A673 (cell line): ENCODE measurements at regions not wholly inside any gene's neighbourhood (a gene's known extent, or its start where the extent isn't known, plus 50 kb on each side); places are given as distances from the start of the nearest gene placed in this dataset.

Experiments
- BruUV-seq: library from RNA; stranded (reverse); fragments of 400-500 nt; replicated peaks from 2 replicates; lab custom pipeline; 2021; lab: Mats Ljungman, UMichigan
- CTCF ChIA-PET: fragments of 300-600 bp; sonication (Branson Sonifier 250); formaldehyde crosslinking; loops from one replicate; lab custom pipeline; 2022; ENCODE audit warnings: antibody characterized with exemption; lab: Charles Lee
- POLR2A ChIA-PET: fragments of 300-600 bp; sonication (Branson Sonifier 250); formaldehyde crosslinking; loops from one replicate; lab custom pipeline; 2022; ENCODE audit warnings: antibody characterized with exemption; ENCODE audit not compliant: low non-redundant PET; lab: Charles Lee
- DNase-seq: peaks from one replicate; pipeline ENCODE4 v3.0.0-alpha.2; 2015; ENCODE audit warnings: low spot score
- H3K27ac ChIP-seq: fragments of 200-600 bp; sonication (generic); 2 replicates; pipeline ENCODE4 v1.5.1; 2016; ENCODE audit warnings: mixed run types, low read depth, mild to moderate bottlenecking, mixed read lengths, antibody characterized with exemption, low read length; ENCODE audit not compliant: poor library complexity, severe bottlenecking
- H3K27me3 ChIP-seq: fragments of 200-600 bp; sonication (generic); replicated peaks from 2 replicates; pipeline ENCODE4 v1.6.1; 2017; ENCODE audit warnings: mixed run types, low read depth, mild to moderate bottlenecking, mixed read lengths, antibody characterized with exemption, low read length; ENCODE audit not compliant: insufficient read depth, poor library complexity
- H3K36me3 ChIP-seq: fragments of 200-600 bp; sonication (generic); 2 replicates; pipeline ENCODE4 v1.6.1; 2016; ENCODE audit warnings: mixed run types, mild to moderate bottlenecking, mixed read lengths, antibody characterized with exemption, low read length; ENCODE audit not compliant: insufficient read depth, poor library complexity, severe bottlenecking
- H3K4me1 ChIP-seq: fragments of 200-600 bp; sonication (generic); 2 replicates; pipeline ENCODE4 v1.6.1; 2017; ENCODE audit warnings: mixed run types, mild to moderate bottlenecking, mixed read lengths, antibody characterized with exemption, low read length; ENCODE audit not compliant: insufficient read depth, poor library complexity, severe bottlenecking
- H3K4me3 ChIP-seq: fragments of 200-600 bp; sonication (generic); 2 replicates; pipeline ENCODE4 v1.5.1; 2016; ENCODE audit warnings: low read depth, mixed run types, mild to moderate bottlenecking, mixed read lengths, low read length; ENCODE audit not compliant: poor library complexity, severe bottlenecking
- H3K9me3 ChIP-seq: fragments of 200-600 bp; sonication (generic); 2 replicates; pipeline ENCODE4 v1.6.1; 2016; ENCODE audit warnings: mixed run types, low read depth, mild to moderate bottlenecking, mixed read lengths, antibody characterized with exemption, low read length; ENCODE audit not compliant: poor library complexity, severe bottlenecking
- CTCF ChIP-seq: fragments of 300-800, 200-600 bp; sonication (generic); conservative IDR thresholded peaks from 2 replicates; pipeline ENCODE4 v1.5.1; 2017; ENCODE audit warnings: low read depth, mild to moderate bottlenecking, antibody characterized with exemption, low read length, moderate library complexity, mixed read lengths
- EZH2 ChIP-seq: fragments of 200-600 bp; sonication (generic); IDR thresholded peaks from 2 replicates; pipeline ENCODE4 v1.6.1; 2017; ENCODE audit warnings: borderline replicate concordance, low read depth, mild to moderate bottlenecking, mixed read lengths, antibody characterized with exemption, low read length; ENCODE audit not compliant: poor library complexity, severe bottlenecking
- intact Hi-C: fragments of 100-400 bp; cut with micrococcal nuclease; formaldehyde crosslinking; loops from one replicate; pipeline ENCODE4 v1.10.0; 2022; ENCODE audit not compliant: unreplicated experiment

- BruUV-seq = no TSS peak
- Histone ChIP-seq H3K36me3 (no peaks in the 10 kb centered on the region), H3K9me3 (no peaks in the 10 kb centered on the region), H3K4me3 (no peak overlapping the region), H3K4me1 (no peaks in the 10 kb centered on the region), H3K27me3 (no peaks in the 10 kb centered on the region), H3K27ac (no peak overlapping the region)
- ChIA-PET POLR2A (no interaction called here), CTCF (no interaction called here)
- DNase-seq = no peak
- intact Hi-C loops = no loop called here
- TF ChIP-seq CTCF = no peak
- TF ChIP-seq EZH2 = no peak
These were observed 578.9 kb upstream of the SEMA3D start for GRCh38 chr7:85765698-85766298.

- H3K36me3 ChIP-seq = no peaks in the 10 kb centered on the region
- H3K27ac ChIP-seq = no peak overlapping the region
- CTCF ChIA-PET = no interaction called here
- POLR2A ChIA-PET = no interaction called here
- no peak for DNase-seq
- no peaks in the 10 kb centered on the region for H3K9me3 ChIP-seq
- H3K4me3 ChIP-seq = no peak overlapping the region
- no TSS peak for BruUV-seq
- TF ChIP-seq EZH2 (no peak), CTCF (no peak)
- intact Hi-C loops = no loop called here
- H3K4me1 ChIP-seq = no peaks in the 10 kb centered on the region
- H3K27me3 ChIP-seq = no peaks in the 10 kb centered on the region
These were observed 577.2 kb upstream of the SEMA3D start for GRCh38 chr7:85764034-85764433.

GRCh38 chr7:85757348-85757747 is 570.5 kb upstream of the SEMA3D start:
- ChIA-PET CTCF (no interaction called here), POLR2A (no interaction called here)
- no peak for TF ChIP-seq EZH2
- TF ChIP-seq CTCF = no peak
- BruUV-seq = no TSS peak
- Histone ChIP-seq H3K4me1 (no peaks in the 10 kb centered on the region), H3K4me3 (no peak overlapping the region), H3K9me3 (peaks cover 4% of the 10 kb centered on the region), H3K36me3 (no peaks in the 10 kb centered on the region), H3K27me3 (no peaks in the 10 kb centered on the region), H3K27ac (no peak overlapping the region)
- intact Hi-C loops = no loop called here
- DNase-seq = no peak
